Adrenal gland (tissue), 5 donors: ENCODE measurements at regions not wholly inside any gene's neighbourhood (a gene's known extent, or its start where the extent isn't known, plus 50 kb on each side); places are given as distances from the start of the nearest gene placed in this dataset.

Source experiments
- POLR2A ChIP-seq, 2 donors: fragments of 450-650 bp; IDR thresholded peaks; one replicate each; pipeline ENCODE4 v1.6.1; 2017; ENCODE audit warnings: antibody characterized with exemption in 2 of 2, mild to moderate bottlenecking in 2 of 2, moderate library complexity in 1 of 2
- TF ChIP-seq, protein P1 (sequence below), 6 experiments: fragments of 450-650 bp in 4 of 6; fragments of 200-600 bp in 2 of 6; sonication (generic) in 1 of 6; IDR thresholded peaks; 1 replicate in 5 of 6; 2 replicates in 1 of 6; pipeline versions ENCODE4 v1.5.1 to v1.8.0; 2016 to 2021; ENCODE audit warnings: antibody characterized with exemption in 6 of 6, mild to moderate bottlenecking in 2 of 6, moderate library complexity in 1 of 6
- donor health status: DM: no; HTN: no; CAD: no.

DNA sequence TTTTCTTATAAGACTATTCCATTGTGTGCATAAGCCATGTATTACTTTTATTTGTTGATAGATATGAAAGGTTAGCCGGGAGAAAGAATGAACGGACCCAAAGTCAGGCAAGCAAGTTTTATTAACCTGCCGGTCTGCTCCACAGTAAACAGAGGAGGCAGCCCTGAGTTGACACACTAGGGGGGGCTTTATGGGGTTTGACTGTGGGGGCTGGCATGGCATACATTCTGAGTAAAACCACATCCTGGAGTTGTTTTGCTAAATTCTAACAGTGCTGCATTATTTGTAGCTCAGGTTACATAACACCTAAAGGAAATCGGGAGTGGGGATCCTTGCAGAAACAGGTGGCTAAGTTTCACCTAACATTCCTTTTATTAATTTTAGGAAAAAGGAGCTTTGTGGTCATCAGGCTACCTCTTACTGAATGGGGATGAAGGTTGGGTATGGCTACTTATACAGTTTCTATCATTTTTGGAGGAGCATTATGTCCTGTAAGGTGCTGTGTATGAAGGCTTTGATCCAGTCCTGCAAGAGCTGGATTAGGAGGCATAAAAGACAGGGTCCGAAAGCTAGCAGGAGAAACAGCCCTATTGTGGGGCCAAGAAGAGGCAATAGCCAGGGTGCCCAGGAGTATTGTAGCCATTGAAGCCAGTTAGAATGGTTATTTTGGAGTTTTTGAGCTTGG lies 107.4 kb upstream of the USP9Y start:
- no peak for TF ChIP-seq POLR2A (IDR thresholded peaks at IDR 0.05)
- TF ChIP-seq, protein P1, sequence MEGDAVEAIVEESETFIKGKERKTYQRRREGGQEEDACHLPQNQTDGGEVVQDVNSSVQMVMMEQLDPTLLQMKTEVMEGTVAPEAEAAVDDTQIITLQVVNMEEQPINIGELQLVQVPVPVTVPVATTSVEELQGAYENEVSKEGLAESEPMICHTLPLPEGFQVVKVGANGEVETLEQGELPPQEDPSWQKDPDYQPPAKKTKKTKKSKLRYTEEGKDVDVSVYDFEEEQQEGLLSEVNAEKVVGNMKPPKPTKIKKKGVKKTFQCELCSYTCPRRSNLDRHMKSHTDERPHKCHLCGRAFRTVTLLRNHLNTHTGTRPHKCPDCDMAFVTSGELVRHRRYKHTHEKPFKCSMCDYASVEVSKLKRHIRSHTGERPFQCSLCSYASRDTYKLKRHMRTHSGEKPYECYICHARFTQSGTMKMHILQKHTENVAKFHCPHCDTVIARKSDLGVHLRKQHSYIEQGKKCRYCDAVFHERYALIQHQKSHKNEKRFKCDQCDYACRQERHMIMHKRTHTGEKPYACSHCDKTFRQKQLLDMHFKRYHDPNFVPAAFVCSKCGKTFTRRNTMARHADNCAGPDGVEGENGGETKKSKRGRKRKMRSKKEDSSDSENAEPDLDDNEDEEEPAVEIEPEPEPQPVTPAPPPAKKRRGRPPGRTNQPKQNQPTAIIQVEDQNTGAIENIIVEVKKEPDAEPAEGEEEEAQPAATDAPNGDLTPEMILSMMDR (IDR thresholded peaks at IDR 0.05): no peak
